Stimulated activated CD8-positive, alpha-beta memory T cell treated with anti-CD3 and anti-CD28 coated beads, Interleukin-7, amount 100 ng/mL, for 1 hour (primary cell): ENCODE measurements at regions not wholly inside any gene's neighbourhood (a gene's known extent, or its start where the extent isn't known, plus 50 kb on each side); places are given as distances from the start of the nearest gene placed in this dataset.
"Not testable (repeated sequence)": the region's sequence is repeated elsewhere in the genome, so short reads cannot be mapped to it uniquely, and the experiment has no call there.

Experiments
- DNase-seq, 2 donors: peaks; one replicate each; pipeline ENCODE4 v3.0.0-alpha.2; 2020; ENCODE audit warnings: low read depth in 2 of 2

DNA sequence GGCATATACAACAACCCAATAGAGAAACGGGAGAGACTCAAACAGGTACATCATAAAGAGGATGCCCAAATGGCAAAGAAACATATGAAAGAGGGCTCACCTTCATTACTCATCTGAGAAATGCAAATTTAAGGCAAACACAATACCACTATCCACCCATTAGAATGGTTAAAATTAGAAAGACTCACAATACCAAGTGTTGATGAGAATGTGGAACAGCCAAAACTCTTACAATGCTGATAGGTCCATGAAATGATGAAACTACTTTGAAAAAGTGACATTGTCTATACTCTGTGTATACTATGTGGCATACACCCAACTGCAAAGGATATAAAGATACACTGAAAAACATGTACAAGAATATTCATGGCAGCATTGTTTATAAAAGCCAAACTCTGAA, 96.2 kb upstream of the TSHZ3 start:
- no peak for DNase-seq

DNA sequence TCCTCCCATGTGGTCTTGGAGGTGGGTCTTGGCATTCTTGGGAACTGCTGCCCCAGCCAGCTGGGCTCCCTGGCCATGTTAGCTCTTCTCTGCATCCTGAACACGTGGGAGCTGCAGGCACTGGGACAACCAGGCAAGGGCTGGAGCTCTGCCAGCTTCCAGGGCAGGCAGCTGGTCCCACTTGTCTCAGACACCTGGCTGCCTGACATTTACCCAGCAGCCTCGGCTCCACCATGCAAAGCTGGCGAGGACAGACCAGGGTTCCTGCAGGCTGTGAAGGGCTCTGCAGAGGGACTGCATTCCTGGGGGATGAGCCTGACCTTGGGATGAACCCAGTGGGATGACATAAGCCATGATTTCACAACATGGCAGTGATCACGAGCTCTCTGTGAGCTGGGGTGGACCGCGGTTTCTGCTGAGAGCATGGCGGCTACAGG, 99.0 kb upstream of the TSHZ3 start:
- DNase-seq: no peak

GRCh38 chr19:31449379-31449778, 100.1 kb upstream of the TSHZ3 start:
- DNase-seq: no peak

- DNase-seq: no peak
Observed at GRCh38 chr19:31450696-31451095, 101.5 kb upstream of the TSHZ3 start.

DNA sequence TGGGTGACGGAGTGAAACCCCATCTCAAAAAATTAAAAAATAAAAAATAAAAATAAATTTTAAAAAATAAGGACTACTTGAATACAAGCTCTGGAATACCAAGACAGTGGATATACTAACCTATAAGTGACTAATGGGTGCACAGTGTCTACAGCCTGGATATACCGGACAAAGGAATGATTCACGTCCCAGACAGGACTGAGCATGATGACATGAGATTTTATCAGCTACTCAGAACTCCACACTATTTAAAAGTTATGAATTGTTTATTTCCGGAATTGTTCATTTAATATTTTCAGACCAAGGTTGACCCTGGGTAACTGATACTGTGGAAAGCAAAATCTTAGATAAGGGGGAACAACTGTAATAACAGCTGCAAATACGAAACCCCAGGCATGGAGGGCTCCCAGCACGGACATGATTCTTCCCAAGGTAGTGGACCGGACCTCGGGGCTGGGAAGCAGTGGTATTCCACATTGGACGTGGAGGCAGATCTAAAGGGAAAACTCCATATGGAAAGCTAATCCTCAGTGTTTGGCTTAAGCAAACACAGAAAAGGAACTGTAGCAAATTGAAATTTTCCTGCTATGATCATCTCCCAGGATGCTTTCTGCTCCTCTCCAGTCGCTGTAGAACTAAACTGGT, 102.6 kb upstream of the TSHZ3 start:
- no peak for DNase-seq

DNA sequence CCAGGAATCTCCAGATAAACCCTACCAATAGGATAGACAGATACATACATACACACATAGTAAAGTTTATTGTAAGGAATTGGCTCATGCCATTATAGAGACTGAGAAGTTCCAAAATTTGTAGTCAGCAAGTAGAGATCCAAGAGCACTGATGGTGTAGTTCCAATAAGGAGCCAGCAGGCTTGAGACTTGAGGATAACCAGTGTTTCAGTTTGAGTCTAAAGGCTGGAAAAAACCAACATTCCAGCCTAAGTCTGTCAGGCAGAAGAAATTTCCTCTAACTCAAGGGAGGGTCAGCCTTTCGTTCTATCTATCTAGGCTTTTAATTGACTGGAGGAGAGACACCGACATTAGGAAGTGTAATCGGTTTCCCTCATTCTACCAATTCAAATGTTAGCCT, 110.2 kb upstream of the TSHZ3 start:
- DNase-seq: no peak

GRCh38 chr19:31461814-31462539, 112.7 kb upstream of the TSHZ3 start:
- DNase-seq: no peak

GRCh38 chr19:31470229-31470939, 121.1 kb upstream of the TSHZ3 start:
- no peak for DNase-seq

GRCh38 chr19:31470952-31471351, 121.7 kb upstream of the TSHZ3 start:
- no peak for DNase-seq

DNA sequence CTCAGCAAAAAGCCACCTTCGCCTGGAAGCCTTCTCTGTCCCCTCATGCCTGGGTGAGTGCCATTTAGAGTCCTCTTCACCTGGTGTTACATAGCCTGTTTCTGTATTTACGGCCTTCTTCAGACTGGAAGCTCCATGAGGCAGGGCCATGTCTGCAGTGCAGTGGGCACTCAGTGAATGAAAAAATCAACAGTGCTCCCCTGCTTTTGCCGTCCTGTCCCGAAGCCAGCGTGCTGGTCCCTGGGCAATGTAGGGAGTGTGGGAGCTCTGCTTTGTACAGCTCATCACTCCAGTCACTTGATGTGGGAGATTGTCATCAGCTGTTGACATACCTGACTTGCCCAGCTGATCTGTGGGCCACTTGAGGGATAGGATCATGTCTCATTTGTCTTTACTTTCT, 129.0 kb upstream of the TSHZ3 start:
- no peak for DNase-seq

DNA sequence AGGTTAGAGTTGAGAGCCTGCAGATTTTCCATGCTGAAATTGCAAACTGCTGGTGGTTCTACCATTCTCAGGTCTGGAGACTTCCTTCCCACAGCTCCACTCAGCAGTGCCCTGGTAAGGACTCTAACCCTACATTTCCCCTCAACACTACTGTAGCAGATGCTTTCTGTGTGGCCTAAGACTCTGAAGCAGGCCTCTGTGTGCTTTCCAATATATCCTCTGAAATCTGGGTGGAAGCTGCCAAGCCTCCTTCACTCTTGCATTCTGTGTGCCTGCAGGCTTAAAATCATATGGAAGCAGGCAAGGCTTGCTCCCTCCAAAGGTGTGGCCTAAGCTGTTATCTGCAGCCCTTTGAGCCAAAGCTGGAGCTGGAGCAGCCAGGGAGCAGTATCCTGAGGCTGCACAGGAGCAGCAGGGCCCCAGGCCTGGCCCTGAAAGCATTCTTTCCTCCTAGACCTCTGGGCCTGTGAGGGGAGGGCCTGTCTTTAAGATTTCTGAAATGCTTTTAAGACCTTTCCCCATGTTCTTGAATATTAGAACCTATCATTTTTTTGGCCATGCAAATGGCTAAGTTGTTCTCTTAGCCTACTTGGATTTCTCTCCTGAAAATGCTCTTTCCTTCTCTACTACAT, 134.1 kb upstream of the TSHZ3 start:
- no peak for DNase-seq

GRCh38 chr19:31484858-31485410, 135.7 kb upstream of the TSHZ3 start:
- not testable (repeated sequence) for DNase-seq

GRCh38 chr19:31485472-31485871, 136.2 kb upstream of the TSHZ3 start:
- no peak for DNase-seq

DNA sequence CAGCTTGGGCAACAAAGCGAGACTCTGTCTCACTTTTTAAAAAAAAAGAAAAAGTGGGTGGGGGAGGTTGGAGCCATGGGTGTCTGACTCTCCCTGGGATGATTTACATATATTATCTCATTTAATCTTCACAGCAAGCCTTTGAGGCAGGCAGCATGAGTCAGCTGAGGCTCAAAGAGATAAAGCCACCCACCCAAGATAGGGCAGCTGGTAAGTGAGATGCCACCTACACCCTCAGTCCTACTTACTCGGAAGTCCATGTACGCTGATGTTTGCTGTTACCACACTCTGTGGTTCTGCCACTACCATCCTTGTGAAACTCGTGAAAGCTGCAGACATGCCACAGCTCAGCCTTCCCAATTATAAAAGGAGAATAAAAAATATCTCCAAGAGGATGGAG, 142.0 kb upstream of the TSHZ3 start:
- DNase-seq: no peak

- DNase-seq: no peak
Observed at GRCh38 chr19:31492050-31492449, 142.8 kb upstream of the TSHZ3 start.

DNA sequence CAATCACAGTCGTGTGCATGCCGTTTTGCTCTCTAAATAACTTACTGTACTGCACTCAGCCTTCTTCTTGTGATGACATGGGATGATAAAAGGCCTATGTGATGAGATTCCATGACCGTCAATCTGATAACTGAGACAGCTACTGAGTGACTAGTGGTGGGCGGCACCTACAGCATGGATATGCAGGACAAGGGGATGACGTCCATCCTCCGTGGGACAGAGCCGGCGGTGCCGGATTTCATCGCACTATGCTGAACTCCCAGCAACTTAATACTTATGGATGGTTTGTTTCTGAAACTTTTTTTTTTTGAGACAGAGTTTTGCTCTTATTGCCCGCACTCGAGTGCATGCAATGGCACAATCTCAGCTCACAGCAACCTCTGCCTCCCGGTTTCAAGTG, 146.8 kb upstream of the TSHZ3 start:
- DNase-seq: no peak

DNA sequence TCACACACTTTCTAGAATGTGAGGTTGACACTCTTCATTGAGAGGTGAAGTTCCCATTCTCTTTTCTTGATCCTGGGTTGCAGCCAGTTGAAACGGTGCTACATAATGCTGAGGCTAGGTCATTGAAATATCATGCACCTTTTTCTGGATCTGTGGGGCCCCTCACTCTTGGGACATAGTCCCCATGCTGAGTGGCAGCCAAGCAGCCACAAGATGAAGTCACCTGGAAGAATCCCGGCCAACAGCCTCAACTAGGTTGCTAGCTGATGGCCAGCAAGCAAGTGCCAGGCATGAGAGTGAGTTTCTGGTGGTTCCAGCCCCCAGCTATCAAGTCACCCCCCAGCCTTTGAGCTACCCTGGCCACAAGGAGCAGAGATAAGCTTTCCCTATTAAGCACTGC, 148.5 kb upstream of the TSHZ3 start:
- DNase-seq: no peak

DNA sequence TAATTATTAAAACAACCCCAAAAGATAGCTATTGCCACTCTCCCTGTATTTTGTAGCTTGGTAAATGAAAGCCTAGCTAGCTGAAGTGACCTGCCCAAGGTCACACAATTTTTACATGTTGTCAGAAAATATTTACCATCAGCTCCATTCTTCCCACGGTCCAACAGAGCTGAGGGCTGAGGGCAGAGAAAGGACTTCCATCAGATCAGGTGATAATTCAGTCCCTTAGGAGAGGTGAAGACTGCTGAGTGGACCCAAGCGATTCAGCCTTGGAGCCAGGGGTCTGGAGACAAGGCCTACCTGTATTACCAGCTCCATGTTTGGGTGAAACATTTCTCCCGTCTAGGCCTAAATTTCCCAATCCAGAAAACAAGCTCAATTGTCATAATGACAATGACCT, 149.5 kb upstream of the TSHZ3 start:
- DNase-seq: no peak

GRCh38 chr19:31499281-31500196, 150.3 kb upstream of the TSHZ3 start:
- no peak for DNase-seq

GRCh38 chr19:31500197-31500830, 151.1 kb upstream of the TSHZ3 start:
- DNase-seq: no peak

- no peak for DNase-seq
Observed at GRCh38 chr19:31500946-31501345, 151.7 kb upstream of the TSHZ3 start.
